ENCODE measurements at regions not wholly inside any gene's neighbourhood (a gene's known extent, or its start where the extent isn't known, plus 50 kb on each side); places are given as distances from the start of the nearest gene placed in this dataset.

DNA sequence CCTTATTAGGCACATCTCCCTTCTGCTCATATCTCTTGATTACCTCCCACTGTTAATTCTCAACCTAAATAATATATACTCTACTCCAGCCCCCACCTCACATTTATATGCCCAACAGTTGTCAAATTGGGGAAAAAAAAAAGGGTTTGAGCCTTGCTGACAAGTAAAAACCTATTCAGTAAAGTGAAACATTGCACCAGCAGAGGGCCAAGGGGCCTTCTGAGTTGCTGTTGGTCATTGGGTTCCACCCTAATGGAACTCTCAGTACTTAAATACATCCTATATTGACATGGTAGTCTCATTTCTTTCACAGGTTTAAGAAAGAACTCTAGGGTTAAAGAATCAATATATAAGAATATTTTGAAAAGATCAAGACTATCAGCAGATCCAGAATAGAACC, 362.2 kb downstream of the SMARCA1 start:
- Histone ChIP-seq H3K27me3 (ENCODE audit: control insufficient read depth, insufficient read depth, low read length) (no peaks in the 10 kb centered on the region), H3K4me3 (ENCODE audit: low read length in 3 of 3) (no peak overlapping the region), H3K4me1 (ENCODE audit: control insufficient read depth in 2 of 3, insufficient read depth in 2 of 3, low read depth in 1 of 3, low read length in 3 of 3) (no peaks in the 10 kb centered on the region), H3K9ac (ENCODE audit: low read length in 3 of 3) (no peak overlapping the region), H3K36me3 (ENCODE audit: control insufficient read depth in 2 of 3, insufficient read depth in 3 of 3, low read length in 3 of 3) (no peaks in the 10 kb centered on the region), H3K27ac (ENCODE audit: low read depth in 2 of 2, low read length in 2 of 2) (no peak overlapping the region), H3K9me3 (ENCODE audit: control insufficient read depth in 2 of 3, insufficient read depth in 1 of 3, low read length in 3 of 3) (no peaks in the 10 kb centered on the region)
- FAIRE-seq = no peak
- TF ChIP-seq, protein P1, sequence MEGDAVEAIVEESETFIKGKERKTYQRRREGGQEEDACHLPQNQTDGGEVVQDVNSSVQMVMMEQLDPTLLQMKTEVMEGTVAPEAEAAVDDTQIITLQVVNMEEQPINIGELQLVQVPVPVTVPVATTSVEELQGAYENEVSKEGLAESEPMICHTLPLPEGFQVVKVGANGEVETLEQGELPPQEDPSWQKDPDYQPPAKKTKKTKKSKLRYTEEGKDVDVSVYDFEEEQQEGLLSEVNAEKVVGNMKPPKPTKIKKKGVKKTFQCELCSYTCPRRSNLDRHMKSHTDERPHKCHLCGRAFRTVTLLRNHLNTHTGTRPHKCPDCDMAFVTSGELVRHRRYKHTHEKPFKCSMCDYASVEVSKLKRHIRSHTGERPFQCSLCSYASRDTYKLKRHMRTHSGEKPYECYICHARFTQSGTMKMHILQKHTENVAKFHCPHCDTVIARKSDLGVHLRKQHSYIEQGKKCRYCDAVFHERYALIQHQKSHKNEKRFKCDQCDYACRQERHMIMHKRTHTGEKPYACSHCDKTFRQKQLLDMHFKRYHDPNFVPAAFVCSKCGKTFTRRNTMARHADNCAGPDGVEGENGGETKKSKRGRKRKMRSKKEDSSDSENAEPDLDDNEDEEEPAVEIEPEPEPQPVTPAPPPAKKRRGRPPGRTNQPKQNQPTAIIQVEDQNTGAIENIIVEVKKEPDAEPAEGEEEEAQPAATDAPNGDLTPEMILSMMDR (IDR thresholded peaks at IDR 0.05; ENCODE audit: borderline replicate concordance, extremely low read depth, insufficient read depth) = no peak
- no peak for DNase-seq
- intact Hi-C loops (cut with DNase I) = no loop called here

DNA sequence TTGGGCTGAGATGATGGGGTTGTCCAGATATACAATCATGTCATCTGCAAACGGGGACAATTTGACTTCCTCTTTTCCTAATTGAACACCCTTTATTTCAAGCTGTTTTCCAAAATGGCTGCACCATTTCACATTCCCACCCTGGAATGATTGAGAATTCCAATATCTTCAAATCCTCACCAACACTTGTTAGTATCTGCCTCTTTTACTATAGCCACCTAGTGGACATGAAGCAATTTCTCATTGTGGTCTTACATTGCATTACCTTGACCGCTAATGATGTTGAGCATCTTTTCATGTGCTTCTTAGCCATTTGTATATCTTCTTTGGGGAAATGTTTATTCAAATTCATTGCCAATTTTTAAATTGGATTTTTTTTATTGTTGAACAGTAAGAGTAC, 364.8 kb downstream of the SMARCA1 start:
- no peak overlapping the region for H3K9ac ChIP-seq (ENCODE audit: low read length in 3 of 3)
- no peak for FAIRE-seq
- H3K4me3 ChIP-seq (ENCODE audit: low read length in 3 of 3) = no peak overlapping the region
- H3K4me1 ChIP-seq (ENCODE audit: control insufficient read depth in 2 of 3, insufficient read depth in 2 of 3, low read depth in 1 of 3, low read length in 3 of 3) = no peaks in the 10 kb centered on the region
- H3K27ac ChIP-seq (ENCODE audit: low read depth in 2 of 2, low read length in 2 of 2) = no peak overlapping the region
- H3K9me3 ChIP-seq (ENCODE audit: control insufficient read depth in 2 of 3, insufficient read depth in 1 of 3, low read length in 3 of 3) = no peaks in the 10 kb centered on the region
- DNase-seq = no peak
- no peaks in the 10 kb centered on the region for H3K36me3 ChIP-seq (ENCODE audit: control insufficient read depth in 2 of 3, insufficient read depth in 3 of 3, low read length in 3 of 3)
- TF ChIP-seq, protein P1 (IDR thresholded peaks at IDR 0.05; ENCODE audit: borderline replicate concordance, extremely low read depth, insufficient read depth) = no peak
- intact Hi-C loops (cut with DNase I) = no loop called here
- no peaks in the 10 kb centered on the region for H3K27me3 ChIP-seq (ENCODE audit: control insufficient read depth, insufficient read depth, low read length)

DNA sequence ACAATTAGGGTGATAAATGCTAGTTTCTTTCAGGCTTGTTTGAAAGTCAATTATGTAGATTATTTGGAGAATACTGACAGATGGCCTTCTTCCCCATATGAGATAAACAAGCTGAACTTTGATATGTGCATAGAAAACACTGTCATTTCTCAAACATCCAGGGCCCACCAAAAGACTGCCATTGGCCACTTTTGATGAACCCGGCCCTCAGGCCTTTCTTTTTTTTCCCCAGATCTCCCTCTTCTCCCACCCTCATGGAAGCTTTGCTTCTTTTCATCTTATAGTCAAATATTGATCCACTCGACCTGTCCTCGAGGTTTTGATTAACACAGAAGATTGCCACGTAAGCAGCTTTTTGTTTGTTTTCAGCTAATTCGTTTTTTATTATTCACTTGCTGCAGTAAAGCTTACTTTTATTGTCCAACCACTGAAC, 377.4 kb downstream of the SMARCA1 start:
- TF ChIP-seq, protein P1 (IDR thresholded peaks at IDR 0.05; ENCODE audit: borderline replicate concordance, extremely low read depth, insufficient read depth) = no peak
- H3K27me3 ChIP-seq (ENCODE audit: control insufficient read depth, insufficient read depth, low read length) = no peaks in the 10 kb centered on the region
- no peak overlapping the region for H3K27ac ChIP-seq (ENCODE audit: low read depth in 2 of 2, low read length in 2 of 2)
- no peaks in the 10 kb centered on the region for H3K4me1 ChIP-seq (ENCODE audit: control insufficient read depth in 2 of 3, insufficient read depth in 2 of 3, low read depth in 1 of 3, low read length in 3 of 3)
- no peak for FAIRE-seq
- no peaks in the 10 kb centered on the region for H3K36me3 ChIP-seq (ENCODE audit: control insufficient read depth in 2 of 3, insufficient read depth in 3 of 3, low read length in 3 of 3)
- intact Hi-C loops (cut with DNase I) = no loop called here
- H3K4me3 ChIP-seq (ENCODE audit: low read length in 3 of 3) = no peak overlapping the region
- DNase-seq = no peak
- no peak overlapping the region for H3K9ac ChIP-seq (ENCODE audit: low read length in 3 of 3)
- H3K9me3 ChIP-seq (ENCODE audit: control insufficient read depth in 2 of 3, insufficient read depth in 1 of 3, low read length in 3 of 3) = no peaks in the 10 kb centered on the region

DNA sequence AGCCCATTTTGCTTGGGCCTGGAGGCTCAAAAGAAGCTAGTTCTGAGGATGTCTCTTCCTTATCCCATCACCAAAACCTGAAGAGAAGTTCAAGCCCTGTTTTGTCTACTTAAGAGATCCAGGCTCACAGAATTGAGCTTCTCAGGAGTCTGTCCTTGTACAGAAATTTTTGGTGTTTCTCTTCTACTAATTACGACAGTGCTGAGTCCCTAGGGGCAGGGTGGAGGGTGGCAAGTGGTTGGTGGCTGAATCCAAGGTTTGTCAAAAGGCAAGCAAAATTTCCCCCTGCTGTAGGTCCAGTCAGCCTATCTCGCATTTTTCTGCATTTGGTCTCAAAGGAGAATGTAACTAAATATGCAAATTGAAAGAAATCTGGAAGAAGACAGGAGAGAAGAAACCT, 377.9 kb downstream of the SMARCA1 start:
- Histone ChIP-seq H3K4me1 (ENCODE audit: control insufficient read depth in 2 of 3, insufficient read depth in 2 of 3, low read depth in 1 of 3, low read length in 3 of 3) (no peaks in the 10 kb centered on the region), H3K9ac (ENCODE audit: low read length in 3 of 3) (no peak overlapping the region), H3K4me3 (ENCODE audit: low read length in 3 of 3) (no peak overlapping the region), H3K36me3 (ENCODE audit: control insufficient read depth in 2 of 3, insufficient read depth in 3 of 3, low read length in 3 of 3) (no peaks in the 10 kb centered on the region), H3K9me3 (ENCODE audit: control insufficient read depth in 2 of 3, insufficient read depth in 1 of 3, low read length in 3 of 3) (no peaks in the 10 kb centered on the region), H3K27me3 (ENCODE audit: control insufficient read depth, insufficient read depth, low read length) (no peaks in the 10 kb centered on the region), H3K27ac (ENCODE audit: low read depth in 2 of 2, low read length in 2 of 2) (no peak overlapping the region)
- intact Hi-C loops (cut with DNase I) = no loop called here
- TF ChIP-seq, protein P1 (IDR thresholded peaks at IDR 0.05; ENCODE audit: borderline replicate concordance, extremely low read depth, insufficient read depth) = no peak
- no peak for DNase-seq
- no peak for FAIRE-seq

Measured in kidney (tissue), 13 donors.